GM23248 (cell line): ENCODE measurements at regions not wholly inside any gene's neighbourhood (a gene's known extent, or its start where the extent isn't known, plus 50 kb on each side); places are given as distances from the start of the nearest gene placed in this dataset.

Experiments
- EZH2 ChIP-seq: fragments of 200-600 bp; sonication (generic); IDR thresholded peaks from 2 replicates; pipeline ENCODE4 v1.6.1; 2018; ENCODE audit warnings: antibody characterized with exemption, mild to moderate bottlenecking; ENCODE audit not compliant: insufficient read depth, poor library complexity, severe bottlenecking
- EZH2phosphoT487 ChIP-seq: fragments of 200-600 bp; sonication (generic); IDR thresholded peaks from 2 replicates; pipeline ENCODE4 v1.6.1; 2018; ENCODE audit warnings: antibody characterized with exemption, moderate library complexity, mild to moderate bottlenecking, low read depth; ENCODE audit not compliant: insufficient read depth

DNA sequence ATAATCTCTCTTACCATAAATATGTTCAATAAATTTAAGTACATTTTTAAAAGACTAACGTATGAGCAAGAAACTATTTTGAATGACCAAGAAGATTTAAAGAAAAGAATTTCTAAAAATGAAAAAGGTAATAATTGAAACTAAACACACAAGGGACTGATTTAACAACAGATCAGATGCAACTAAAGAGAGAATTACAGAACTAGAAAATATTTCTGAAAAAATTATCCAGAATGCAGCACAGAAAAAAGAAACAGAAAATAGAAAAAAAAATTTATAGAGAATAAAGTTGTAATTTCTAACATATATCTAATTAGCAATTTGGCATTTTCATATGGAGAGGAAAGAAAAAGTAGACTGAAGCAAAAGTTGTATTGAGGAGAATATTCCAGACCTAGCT, 269.3 kb downstream of the TLE1 start:
- TF ChIP-seq EZH2phosphoT487 (no peak), EZH2 (no peak)
